HepG2 (cell line): ENCODE measurements at regions not wholly inside any gene's neighbourhood (a gene's known extent, or its start where the extent isn't known, plus 50 kb on each side); places are given as distances from the start of the nearest gene placed in this dataset.

Experiments
- ATAC-seq: fragments of 200-7000 bp; cut with Tn5 transposase; 3 replicates; pipeline ENCODE4 v1.9.1; 2020; ENCODE audit warnings: mild to moderate bottlenecking, moderate library complexity
- BruUV-seq: library from RNA; stranded (reverse); fragments of 400-500 nt; replicated peaks from 2 replicates; lab custom pipeline; 2021; lab: Mats Ljungman, UMichigan
- CTCF ChIA-PET: fragments of 300-600 bp; formaldehyde crosslinking; extraction: SDS; loops from one replicate; lab custom pipeline; 2021; ENCODE audit warnings: low total read pairs, inconsistent platforms, low intra/inter-chr PET ratio; lab: Yijun Ruan, JAX
- POLR2A ChIA-PET: fragments of 350-600 bp; sonication (Branson Sonifier 250); formaldehyde crosslinking; loops from one replicate; lab custom pipeline; 2020; ENCODE audit warnings: antibody characterized with exemption, inconsistent platforms; lab: Yijun Ruan, JAX
- DNase-seq: peaks from one replicate; pipeline ENCODE4 v3.0.0-alpha.2; 2015; ENCODE audit warnings: low spot score
- FAIRE-seq: peaks from 3 replicates; lab custom pipeline; 2011; peaks lifted over from hg19 to GRCh38; lab: Jason Lieb, UNC
- H2AFZ ChIP-seq: one replicate; pipeline ENCODE4 v1.6.1; 2011; ENCODE audit warnings: low read length, inconsistent platforms
- H3K27ac ChIP-seq: fragments of 300-600 bp; 3 replicates; pipeline ENCODE4 v1.8.0; 2011; ENCODE audit warnings: mixed run types, mild to moderate bottlenecking, mixed read lengths, low read length, inconsistent platforms; ENCODE audit not compliant: insufficient read depth; ENCODE audit errors: extremely low read length
- H3K27me3 ChIP-seq, 2 experiments: fragments of 200-600 bp in 1 of 2; 2 replicates in 1 of 2; 3 replicates in 1 of 2; pipeline versions ENCODE4 v1.6.0 to v1.8.0; 2011; ENCODE audit warnings: low read length in 2 of 2, mild to moderate bottlenecking in 2 of 2, moderate library complexity in 2 of 2, inconsistent platforms in 1 of 2; ENCODE audit not compliant: insufficient read depth in 2 of 2, control insufficient read depth in 1 of 2
- H3K36me3 ChIP-seq, 2 experiments: fragments of 200-600 bp in 1 of 2; replicated peaks in 1 of 2; 2 replicates in 1 of 2; 3 replicates in 1 of 2; pipeline versions ENCODE4 v1.5.1 to v1.8.0; 2011; ENCODE audit warnings: low read length in 2 of 2, inconsistent platforms in 1 of 2; ENCODE audit not compliant: insufficient read depth in 2 of 2, control insufficient read depth in 1 of 2
- H3K4me1 ChIP-seq: 2 replicates; pipeline ENCODE4 v1.5.1; 2012; ENCODE audit warnings: low read length, inconsistent platforms; ENCODE audit not compliant: insufficient read depth
- H3K4me2 ChIP-seq: 2 replicates; pipeline ENCODE4 v1.6.0; 2011; ENCODE audit warnings: low read depth, low read length, inconsistent platforms
- H3K4me3 ChIP-seq, 3 experiments: fragments of 200-600 bp in 1 of 3; sonication (generic), shearing (Covaris generic) in 1 of 3; replicated peaks in 1 of 3; 2 replicates each; pipeline ENCODE4 v1.5.1; 2011 to 2016; ENCODE audit warnings: low read length in 3 of 3, inconsistent platforms in 2 of 3, low read depth in 2 of 3, mild to moderate bottlenecking in 2 of 3, control low read depth in 1 of 3, mixed read lengths in 1 of 3; ENCODE audit not compliant: insufficient read depth in 1 of 3
- H3K79me2 ChIP-seq: one replicate; pipeline ENCODE4 v1.6.1; 2011; ENCODE audit warnings: low read length, inconsistent platforms; ENCODE audit not compliant: insufficient read depth
- H3K9ac ChIP-seq: 2 replicates; pipeline ENCODE4 v1.6.0; 2011; ENCODE audit warnings: mild to moderate bottlenecking, low read depth, low read length, inconsistent platforms; ENCODE audit not compliant: insufficient read depth
- H3K9me3 ChIP-seq: 2 replicates; pipeline ENCODE4 v1.5.1; 2012; ENCODE audit warnings: mild to moderate bottlenecking, low read length
- H4K20me1 ChIP-seq: 2 replicates; pipeline ENCODE4 v1.6.0; 2011; ENCODE audit warnings: inconsistent platforms, mild to moderate bottlenecking, low read length, moderate library complexity; ENCODE audit not compliant: insufficient read depth
- BRF2 ChIP-seq: sonication (generic); formaldehyde crosslinking; IDR thresholded peaks from 2 replicates; pipeline ENCODE4 v1.8.1; 2022; ENCODE audit warnings: mild to moderate bottlenecking, missing genetic modification reagents
- GLI4 ChIP-seq: sonication (generic); formaldehyde crosslinking; IDR thresholded peaks from 2 replicates; pipeline ENCODE4 v1.5.1; 2020; ENCODE audit warnings: missing genetic modification reagents, mild to moderate bottlenecking, moderate library complexity, borderline replicate concordance
- GPBP1L1 ChIP-seq: sonication (generic); formaldehyde crosslinking; IDR thresholded peaks from 2 replicates; pipeline ENCODE4 v1.5.0; 2020; ENCODE audit warnings: mild to moderate bottlenecking, missing genetic modification reagents
- HCFC1 ChIP-seq: fragments of 150-350 bp; IDR thresholded peaks from 2 replicates; pipeline ENCODE4 v1.6.1; 2014; ENCODE audit warnings: low read depth, low read length
- HNF1B ChIP-seq: sonication (generic); formaldehyde crosslinking; IDR thresholded peaks from 2 replicates; pipeline ENCODE4 v1.5.1; 2020; ENCODE audit warnings: mild to moderate bottlenecking, moderate library complexity, missing genetic modification reagents
- LRRFIP1 ChIP-seq: sonication (generic); formaldehyde crosslinking; conservative IDR thresholded peaks from 2 replicates; pipeline ENCODE4 v1.4.0; 2020; ENCODE audit warnings: missing genetic modification reagents
- MZF1 ChIP-seq: sonication (generic); formaldehyde crosslinking; IDR thresholded peaks from 2 replicates; pipeline ENCODE4 v1.8.1; 2023; ENCODE audit warnings: mild to moderate bottlenecking, missing genetic modification reagents, borderline replicate concordance
- SNAPC2 ChIP-seq: sonication (generic); formaldehyde crosslinking; IDR thresholded peaks from 2 replicates; pipeline ENCODE4 v1.8.1; 2022; ENCODE audit warnings: mild to moderate bottlenecking, missing genetic modification reagents
- SP140L ChIP-seq: sonication (generic); formaldehyde crosslinking; IDR thresholded peaks from 2 replicates; pipeline ENCODE4 v1.4.0; 2020; ENCODE audit warnings: missing genetic modification reagents, borderline replicate concordance
- TSC22D2 ChIP-seq: sonication (generic); formaldehyde crosslinking; IDR thresholded peaks from 2 replicates; pipeline ENCODE4 v1.5.1; 2020; ENCODE audit warnings: missing genetic modification reagents, mild to moderate bottlenecking, borderline replicate concordance
- ZBTB44 ChIP-seq: sonication (generic); formaldehyde crosslinking; IDR thresholded peaks from 2 replicates; pipeline ENCODE4 v1.4.0; 2020; ENCODE audit warnings: missing genetic modification reagents
- ZFP37 ChIP-seq: sonication (generic); formaldehyde crosslinking; IDR thresholded peaks from 2 replicates; pipeline ENCODE4 v1.4.0; 2020; ENCODE audit warnings: missing genetic modification reagents, borderline replicate concordance
- ZKSCAN1 ChIP-seq: fragments of 150-350 bp; IDR thresholded peaks from 2 replicates; pipeline ENCODE4 v1.6.1; 2014; ENCODE audit warnings: low read length
- ZNF138 ChIP-seq: sonication (generic); formaldehyde crosslinking; IDR thresholded peaks from 2 replicates; pipeline ENCODE4 v1.5.0; 2020; ENCODE audit warnings: mild to moderate bottlenecking, low read depth, missing genetic modification reagents
- ZNF264 ChIP-seq: sonication (generic); formaldehyde crosslinking; IDR thresholded peaks from 2 replicates; pipeline ENCODE4 v1.4.0; 2020; ENCODE audit warnings: missing genetic modification reagents
- WGBS: methylation state at CpG from one replicate; pipeline ENCODE4 v1.1.6; 2017; ENCODE audit warnings: low lambda C conversion rate; 5-methylcytosine and 5-hydroxymethylcytosine counted together
- in situ Hi-C: cut with HindIII; loops from 2 replicates; pipeline ENCODE4 v1.10.0; 2017; ENCODE audit warnings: low pct_unique_long_range_greater_than_20kb; ENCODE audit not compliant: extremely low pct_ligation_motif_present
- intact Hi-C: fragments of 100-400 bp; cut with micrococcal nuclease; formaldehyde crosslinking; loops from one replicate; pipeline ENCODE4 v1.10.0; 2022; ENCODE audit not compliant: unreplicated experiment

GRCh38 chr7:116348346-116348745 is 138.0 kb downstream of the TES start (continued):
- TF ChIP-seq BRF2 (CRISPR knock-in tag) (no peak), ZNF138 (CRISPR knock-in tag) (no peak), HCFC1 (no peak), GLI4 (CRISPR knock-in tag) (no peak), HNF1B (CRISPR knock-in tag) (no peak)

GRCh38 chr7:116351966-116352365 is 141.6 kb downstream of the TES start:
- DNase-seq (no peak), ATAC-seq (no peak), FAIRE-seq (no peak)
- intact Hi-C loops (no loop called here), in situ Hi-C loops (no loop called here)
- Histone ChIP-seq H3K4me3 (no peak overlapping the region), H3K36me3 (no peaks in the 10 kb centered on the region), H2AFZ (no peak overlapping the region), H4K20me1 (no peaks in the 10 kb centered on the region), H3K9ac (no peak overlapping the region), H3K4me2 (no peak overlapping the region), H3K79me2 (no peaks in the 10 kb centered on the region), H3K9me3 (no peaks in the 10 kb centered on the region), H3K27ac (no peak overlapping the region), H3K27me3 (no peaks in the 10 kb centered on the region; a peak in 2 of 5 replicates), H3K4me1 (no peaks in the 10 kb centered on the region)
- BruUV-seq = no TSS peak
- POLR2A ChIA-PET = no interaction called here
- CTCF ChIA-PET = no interaction called here
- WGBS = 58% methylated on average over 6 of the region's 6 CpGs
- TF ChIP-seq LRRFIP1 (CRISPR knock-in tag) (no peak), GPBP1L1 (no peak), SNAPC2 (no peak), ZFP37 (no peak), TSC22D2 (no peak), MZF1 (CRISPR knock-in tag) (no peak), ZNF264 (CRISPR knock-in tag) (no peak), ZBTB44 (CRISPR knock-in tag) (no peak), ZKSCAN1 (no peak), SP140L (no peak)
